GM12878 (cell line): ENCODE measurements at regions not wholly inside any gene's neighbourhood (a gene's known extent, or its start where the extent isn't known, plus 50 kb on each side); places are given as distances from the start of the nearest gene placed in this dataset.
"Not testable (repeated sequence)": the region's sequence is repeated elsewhere in the genome, so short reads cannot be mapped to it uniquely, and the experiment has no call there.

ENCODE experiments used
- ATAC-seq: fragments of 200-7000 bp; cut with Tn5 transposase; 3 replicates; pipeline ENCODE4 v1.9.1; 2020; ENCODE audit warnings: mild to moderate bottlenecking, moderate library complexity
- BruUV-seq: library from RNA; stranded (reverse); fragments of 400-500 nt; replicated peaks from 2 replicates; lab custom pipeline; 2021; lab: Mats Ljungman, UMichigan
- CTCF ChIA-PET: fragments of 300-600 bp; sonication (Branson Sonifier 250); formaldehyde crosslinking; extraction: SDS; loops from one replicate; lab custom pipeline; 2021; ENCODE audit warnings: inconsistent platforms; lab: Yijun Ruan, JAX
- POLR2A ChIA-PET: fragments of 350-600 bp; formaldehyde crosslinking; extraction: SDS; loops from one replicate; lab custom pipeline; 2021; ENCODE audit warnings: inconsistent platforms; lab: Charles Lee
- RAD21 ChIA-PET: fragments of 300-600 bp; sonication (Branson Sonifier 250); formaldehyde crosslinking; loops from one replicate; lab custom pipeline; 2023; ENCODE audit warnings: antibody characterized with exemption; ENCODE audit not compliant: unreplicated experiment; lab: Charles Lee
- SMC1A ChIA-PET: fragments of 300-600 bp; sonication (Branson Sonifier 250); formaldehyde crosslinking; loops from one replicate; lab custom pipeline; 2023; ENCODE audit not compliant: unreplicated experiment, uncharacterized antibody; lab: Charles Lee
- DNase-seq: peaks from one replicate; pipeline ENCODE4 v3.0.0-alpha.2; 2011; ENCODE audit warnings: low read depth, low spot score
- FAIRE-seq: peaks from 3 replicates; lab custom pipeline; 2011; peaks lifted over from hg19 to GRCh38; lab: Jason Lieb, UNC
- H2AFZ ChIP-seq: 2 replicates; pipeline ENCODE4 v1.6.0; 2011; ENCODE audit warnings: low read depth, low read length, control low read depth; ENCODE audit not compliant: control insufficient read depth
- H3K27ac ChIP-seq: 2 replicates; pipeline ENCODE4 v1.5.1; 2011; ENCODE audit warnings: control low read depth; ENCODE audit not compliant: control insufficient read depth, insufficient read depth
- H3K27me3 ChIP-seq, 2 experiments: replicated peaks in 1 of 2; 2 replicates each; pipeline versions ENCODE4 v1.6.0 to v1.6.1; 2011; ENCODE audit warnings: low read length in 1 of 2; ENCODE audit not compliant: control insufficient read depth in 2 of 2, insufficient read depth in 2 of 2
- H3K36me3 ChIP-seq, 2 experiments: 2 replicates each; pipeline ENCODE4 v1.5.1; 2011; ENCODE audit warnings: low read length in 1 of 2; ENCODE audit not compliant: control insufficient read depth in 2 of 2, insufficient read depth in 2 of 2
- H3K4me1 ChIP-seq: 2 replicates; pipeline ENCODE4 v1.6.1; 2011; ENCODE audit warnings: mild to moderate bottlenecking, low read length, moderate library complexity, mixed read lengths; ENCODE audit not compliant: control insufficient read depth, insufficient read depth
- H3K4me2 ChIP-seq: 2 replicates; pipeline ENCODE4 v1.6.0; 2011; ENCODE audit warnings: control low read depth; ENCODE audit not compliant: control insufficient read depth, insufficient read depth
- H3K4me3 ChIP-seq: fragments of 200-600 bp; sonication (generic); 2 replicates; pipeline ENCODE4 v1.5.1; 2016
- H3K79me2 ChIP-seq: 2 replicates; pipeline ENCODE4 v1.6.0; 2011; ENCODE audit warnings: low read length; ENCODE audit not compliant: control insufficient read depth, insufficient read depth
- H3K9ac ChIP-seq: 2 replicates; pipeline ENCODE4 v1.8.0; 2011; ENCODE audit warnings: low read length, control low read depth, mixed read lengths; ENCODE audit not compliant: control insufficient read depth, insufficient read depth
- H3K9me3 ChIP-seq: replicated peaks from 3 replicates; pipeline ENCODE4 v1.5.1; 2011; ENCODE audit warnings: mild to moderate bottlenecking, low read length; ENCODE audit not compliant: control insufficient read depth, insufficient read depth
- H4K20me1 ChIP-seq: 2 replicates; pipeline ENCODE4 v1.6.0; 2011; ENCODE audit not compliant: control insufficient read depth, insufficient read depth
- BRCA1 ChIP-seq: IDR thresholded peaks from 2 replicates; pipeline ENCODE4 v1.6.1; 2011; ENCODE audit warnings: low read depth, low read length, improper control_type of control experiment
- EP300 ChIP-seq, 2 experiments: fragments of 150-350 bp in 1 of 2; IDR thresholded peaks; 2 replicates each; pipeline ENCODE4 v1.6.1; 2011 to 2012; ENCODE audit warnings: low read depth in 2 of 2, low read length in 2 of 2, borderline replicate concordance in 1 of 2, improper control_type of control experiment in 1 of 2, inconsistent platforms in 1 of 2; ENCODE audit not compliant: control insufficient read depth in 1 of 2
- GATAD2B ChIP-seq: fragments of 450-650 bp; conservative IDR thresholded peaks from 2 replicates; pipeline ENCODE4 v1.6.1; 2017; ENCODE audit warnings: low read depth, mild to moderate bottlenecking, moderate library complexity
- IKZF2 ChIP-seq, 2 experiments: fragments of 450-650 bp; IDR thresholded peaks; 2 replicates each; pipeline ENCODE4 v1.6.1; 2017; ENCODE audit warnings: mild to moderate bottlenecking in 2 of 2, moderate library complexity in 2 of 2
- LARP7 ChIP-seq: fragments of 450-650 bp; IDR thresholded peaks from 2 replicates; pipeline ENCODE4 v1.6.1; 2017; ENCODE audit warnings: mild to moderate bottlenecking
- NBN ChIP-seq: fragments of 450-650 bp; IDR thresholded peaks from 2 replicates; pipeline ENCODE4 v1.6.1; 2016
- SIX5 ChIP-seq: IDR thresholded peaks from 2 replicates; pipeline ENCODE4 v1.6.1; 2011; ENCODE audit warnings: mild to moderate bottlenecking, low read depth, low read length, moderate library complexity; ENCODE audit not compliant: severe bottlenecking
- WGBS: methylation state at CpG from one replicate; pipeline ENCODE4 v1.1.6; 2016; ENCODE audit warnings: low lambda C conversion rate; ENCODE audit not compliant: insufficient replicate concordance, insufficient coverage; ENCODE audit errors: missing lambda C conversion rate; 5-methylcytosine and 5-hydroxymethylcytosine counted together
- in situ Hi-C: fragments of 300-500 bp; cut with MboI; formaldehyde crosslinking; loops from 9 replicates; pipeline ENCODE4 v1.14.3; 2018; ENCODE audit warnings: mixed read lengths
- intact Hi-C: fragments of 100-400 bp; cut with micrococcal nuclease; formaldehyde crosslinking; loops from one replicate; pipeline ENCODE4 v1.14.2; 2022; ENCODE audit not compliant: unreplicated experiment
- TF ChIP-seq, protein P1 (sequence below): IDR thresholded peaks from 2 replicates; pipeline ENCODE4 v1.6.1; 2012; ENCODE audit warnings: low read depth, low read length, improper control_type of control experiment
- TF ChIP-seq, protein P2 (sequence below): IDR thresholded peaks from 2 replicates; pipeline ENCODE4 v1.6.1; 2011; ENCODE audit warnings: borderline replicate concordance, low read depth, mild to moderate bottlenecking, moderate library complexity, mixed read lengths, low read length; ENCODE audit not compliant: insufficient read depth; ENCODE audit errors: extremely low read length

DNA sequence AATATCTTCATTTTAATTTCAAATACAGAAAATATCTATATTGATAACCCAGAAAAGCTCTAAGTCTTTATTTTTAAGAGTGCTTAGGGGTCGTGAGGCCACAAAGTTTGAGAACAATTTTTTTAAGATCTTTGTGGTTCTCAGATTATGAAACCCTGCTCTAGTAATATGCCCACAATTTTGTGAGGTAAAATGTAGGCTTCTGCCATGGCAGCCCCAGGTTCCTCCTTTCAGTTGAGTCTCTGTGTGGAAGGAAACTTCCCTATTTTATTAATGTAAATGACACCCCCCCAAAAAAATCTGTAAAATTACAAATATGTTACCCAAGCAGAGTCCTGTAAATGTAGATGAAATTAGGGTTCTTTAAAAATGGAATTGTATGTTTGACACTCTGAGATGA, 600.5 kb downstream of the SATB2 start:
- in situ Hi-C loops: no loop called here
- Histone ChIP-seq H3K4me1 (no peaks in the 10 kb centered on the region), H3K9me3 (no peaks in the 10 kb centered on the region), H2AFZ (no peak overlapping the region), H3K9ac (no peak overlapping the region), H3K4me3 (no peak overlapping the region), H3K27ac (no peak overlapping the region), H3K4me2 (no peak overlapping the region), H3K79me2 (no peaks in the 10 kb centered on the region), H3K36me3 (no peaks in the 10 kb centered on the region), H3K27me3 (no peaks in the 10 kb centered on the region), H4K20me1 (no peaks in the 10 kb centered on the region)
- ATAC-seq (no peak), FAIRE-seq (no peak), DNase-seq (no peak)
- intact Hi-C loops: no loop called here
- TF ChIP-seq EP300 (IDR thresholded peaks at IDR 0.05; ENCODE audit: borderline replicate concordance in 1 of 2, control insufficient read depth in 1 of 2, low read depth in 2 of 2, low read length in 2 of 2) (no peak), SIX5 (no peak), BRCA1 (no peak), GATAD2B (no peak), NBN (no peak), LARP7 (no peak), IKZF2 (IDR thresholded peaks at IDR 0.05) (no peak)
- TF ChIP-seq, protein P1, sequence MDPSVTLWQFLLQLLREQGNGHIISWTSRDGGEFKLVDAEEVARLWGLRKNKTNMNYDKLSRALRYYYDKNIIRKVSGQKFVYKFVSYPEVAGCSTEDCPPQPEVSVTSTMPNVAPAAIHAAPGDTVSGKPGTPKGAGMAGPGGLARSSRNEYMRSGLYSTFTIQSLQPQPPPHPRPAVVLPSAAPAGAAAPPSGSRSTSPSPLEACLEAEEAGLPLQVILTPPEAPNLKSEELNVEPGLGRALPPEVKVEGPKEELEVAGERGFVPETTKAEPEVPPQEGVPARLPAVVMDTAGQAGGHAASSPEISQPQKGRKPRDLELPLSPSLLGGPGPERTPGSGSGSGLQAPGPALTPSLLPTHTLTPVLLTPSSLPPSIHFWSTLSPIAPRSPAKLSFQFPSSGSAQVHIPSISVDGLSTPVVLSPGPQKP: no peak
- TF ChIP-seq, protein P2, sequence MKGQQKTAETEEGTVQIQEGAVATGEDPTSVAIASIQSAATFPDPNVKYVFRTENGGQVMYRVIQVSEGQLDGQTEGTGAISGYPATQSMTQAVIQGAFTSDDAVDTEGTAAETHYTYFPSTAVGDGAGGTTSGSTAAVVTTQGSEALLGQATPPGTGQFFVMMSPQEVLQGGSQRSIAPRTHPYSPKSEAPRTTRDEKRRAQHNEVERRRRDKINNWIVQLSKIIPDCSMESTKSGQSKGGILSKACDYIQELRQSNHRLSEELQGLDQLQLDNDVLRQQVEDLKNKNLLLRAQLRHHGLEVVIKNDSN: no peak
- ChIA-PET SMC1A (interaction anchor here (0.6 to 1.2 kb wide), 2 partner anchors 33 to 200 kb away, joined by 3 to 4 read pairs; no protein-coding TSS in a partner anchor), CTCF (interaction anchor here (1.0 to 1.3 kb wide), 2 partner anchors 10 to 18 kb away, joined by 3 read pairs; no protein-coding TSS in a partner anchor), POLR2A (no interaction called here), RAD21 (no interaction called here)
- BruUV-seq: no TSS peak
- WGBS: 0% methylated on average over 1 of the region's 1 CpG

DNA sequence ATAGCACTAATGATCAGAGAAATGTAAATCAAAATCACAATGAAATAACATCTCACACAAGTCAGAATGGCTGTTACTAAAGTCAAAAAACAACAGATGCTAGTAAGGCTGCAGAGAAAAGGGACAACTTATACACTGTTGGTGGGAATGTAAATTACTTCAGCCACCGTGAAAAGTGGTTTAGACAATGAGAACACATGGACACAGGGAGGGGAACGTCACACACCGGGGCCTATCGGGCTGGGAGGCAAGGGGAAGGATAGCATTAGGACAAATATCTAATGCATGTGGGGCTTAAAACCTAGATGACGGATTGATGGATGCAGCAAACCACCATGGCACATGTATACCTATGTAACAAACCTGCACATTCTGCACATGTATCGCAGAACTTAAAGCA, 602.0 kb downstream of the SATB2 start:
- CTCF ChIA-PET, ATAC-seq: not testable (repeated sequence)

More for the DNA sequence above, 602.0 kb downstream of the SATB2 start:
- BruUV-seq, FAIRE-seq, intact Hi-C loops, DNase-seq, H2AFZ ChIP-seq, RAD21 ChIA-PET, H3K27me3 ChIP-seq, H3K9me3 ChIP-seq, SMC1A ChIA-PET, H3K27ac ChIP-seq, H4K20me1 ChIP-seq, H3K36me3 ChIP-seq, H3K4me2 ChIP-seq, H3K79me2 ChIP-seq, H3K4me3 ChIP-seq, H3K9ac ChIP-seq, H3K4me1 ChIP-seq, in situ Hi-C loops: not testable (repeated sequence)
- WGBS: 51% methylated on average over 6 of the region's 6 CpGs
- POLR2A ChIA-PET: interaction anchor here (0.6 kb wide), 1 partner anchor 9 kb away, joined by 5 read pairs; no protein-coding TSS in a partner anchor
